GM23338 (cell line): ENCODE measurements at regions not wholly inside any gene's neighbourhood (a gene's known extent, or its start where the extent isn't known, plus 50 kb on each side); places are given as distances from the start of the nearest gene placed in this dataset.

Experiments used
- ATAC-seq: fragments of 200-7000 bp; cut with Tn5 transposase; 3 replicates; pipeline ENCODE4 v1.9.1; 2020
- DNase-seq: peaks from one replicate; pipeline ENCODE4 v3.0.0-alpha.2; 2015; ENCODE audit warnings: low spot score
- H2AFZ ChIP-seq: fragments of 200-600 bp; sonication (generic); 2 replicates; pipeline ENCODE4 v1.8.0; 2016; ENCODE audit warnings: antibody characterized with exemption, mild to moderate bottlenecking, moderate library complexity
- H3F3A ChIP-seq: fragments of 200-600 bp; sonication (generic); replicated peaks from 2 replicates; pipeline ENCODE4 v1.8.0; 2017; ENCODE audit warnings: antibody characterized with exemption, mixed run types, low read depth
- H3K27ac ChIP-seq: fragments of 200-600 bp; sonication (generic); 2 replicates; pipeline ENCODE4 v1.6.1; 2016; ENCODE audit warnings: low read depth
- H3K27me3 ChIP-seq: fragments of 200-600 bp; sonication (generic); 2 replicates; pipeline ENCODE4 v1.8.0; 2016; ENCODE audit warnings: mild to moderate bottlenecking, mixed run types, moderate library complexity; ENCODE audit not compliant: insufficient read depth
- H3K36me3 ChIP-seq: fragments of 200-600 bp; sonication (generic); 2 replicates; pipeline ENCODE4 v1.8.0; 2016; ENCODE audit warnings: mild to moderate bottlenecking; ENCODE audit not compliant: insufficient read depth
- H3K4me1 ChIP-seq: fragments of 200-600 bp; sonication (generic); 2 replicates; pipeline ENCODE4 v1.8.0; 2016; ENCODE audit warnings: mild to moderate bottlenecking, moderate library complexity; ENCODE audit not compliant: insufficient read depth
- H3K4me2 ChIP-seq: fragments of 200-600 bp; sonication (generic); 2 replicates; pipeline ENCODE4 v1.7.1; 2017; ENCODE audit warnings: mixed run types
- H3K4me3 ChIP-seq: fragments of 200-600 bp; sonication (generic); 2 replicates; pipeline ENCODE4 v1.6.1; 2016; ENCODE audit warnings: mixed run types
- H3K79me2 ChIP-seq: fragments of 200-600 bp; sonication (generic); replicated peaks from 2 replicates; pipeline ENCODE4 v1.8.0; 2017; ENCODE audit warnings: mild to moderate bottlenecking; ENCODE audit not compliant: insufficient read depth
- H3K9me2 ChIP-seq: fragments of 200-600 bp; sonication (generic); 2 replicates; pipeline ENCODE4 v1.8.0; 2017; ENCODE audit not compliant: insufficient read depth
- H4K20me1 ChIP-seq: fragments of 200-600 bp; sonication (generic); replicated peaks from 2 replicates; pipeline ENCODE4 v1.8.0; 2017; ENCODE audit warnings: mild to moderate bottlenecking; ENCODE audit not compliant: insufficient read depth
- H3K27ac Mint-ChIP-seq: 2 replicates; pipeline ENCODE4 v1.8.0; 2020; ENCODE audit warnings: inconsistent platforms, mild to moderate bottlenecking, moderate library complexity, mixed read lengths
- H3K27me3 Mint-ChIP-seq: 3 replicates; pipeline ENCODE4 v1.8.0; 2022; ENCODE audit warnings: low read depth, mild to moderate bottlenecking, moderate library complexity, mixed read lengths, inconsistent platforms; ENCODE audit not compliant: insufficient read depth, poor library complexity
- H3K36me3 Mint-ChIP-seq: 3 replicates; pipeline ENCODE4 v1.8.0; 2021; ENCODE audit warnings: low read depth, mild to moderate bottlenecking, inconsistent platforms, moderate library complexity, mixed read lengths
- H3K4me1 Mint-ChIP-seq: 3 replicates; pipeline ENCODE4 v1.8.0; 2020; ENCODE audit warnings: mild to moderate bottlenecking, inconsistent platforms, mixed read lengths
- H3K4me3 Mint-ChIP-seq: 3 replicates; pipeline ENCODE4 v1.8.0; 2021; ENCODE audit warnings: moderate library complexity, mild to moderate bottlenecking, inconsistent platforms, mixed read lengths
- H3K9me3 Mint-ChIP-seq: 3 replicates; pipeline ENCODE4 v1.8.0; 2020; ENCODE audit warnings: moderate library complexity, mild to moderate bottlenecking, inconsistent platforms, mixed read lengths
- CTCF ChIP-seq, 2 experiments: fragments of 200-600 bp in 1 of 2; sonication (generic) in 1 of 2; conservative IDR thresholded peaks; 2 replicates each; pipeline versions ENCODE4 v1.5.1 to v1.6.1; 2016 to 2017; ENCODE audit warnings: antibody characterized with exemption in 2 of 2, low read depth in 2 of 2, mild to moderate bottlenecking in 2 of 2, moderate library complexity in 1 of 2
- ETS1 ChIP-seq: IDR thresholded peaks from 2 replicates; pipeline ENCODE4 v1.6.1; 2016; ENCODE audit warnings: antibody characterized with exemption
- EZH2 ChIP-seq: fragments of 200-600 bp; sonication (generic); IDR thresholded peaks from one replicate; pipeline ENCODE4 v1.8.0; 2017; ENCODE audit warnings: antibody characterized with exemption, mild to moderate bottlenecking, low read depth; ENCODE audit not compliant: unreplicated experiment
- NANOG ChIP-seq: IDR thresholded peaks from 2 replicates; pipeline ENCODE4 v1.6.1; 2016; ENCODE audit warnings: antibody characterized with exemption, borderline replicate concordance
- POLR2AphosphoS5 ChIP-seq: IDR thresholded peaks from 2 replicates; pipeline ENCODE4 v1.6.1; 2016; ENCODE audit warnings: antibody characterized with exemption, low read depth
- REST ChIP-seq: IDR thresholded peaks from one replicate; pipeline ENCODE4 v1.6.1; 2018; ENCODE audit warnings: antibody characterized with exemption; ENCODE audit not compliant: unreplicated experiment
- ZNF114 ChIP-seq: fragments of 250-450 bp; sonication (Bioruptor Pico); IDR thresholded peaks from 2 replicates; pipeline ENCODE4 v1.5.0; 2020; ENCODE audit warnings: mild to moderate bottlenecking, moderate library complexity
- TF ChIP-seq, protein P1 (sequence below): fragments of 250-450 bp; sonication (Bioruptor Pico); IDR thresholded peaks from 2 replicates; pipeline ENCODE4 v1.5.0; 2020; ENCODE audit warnings: mild to moderate bottlenecking, moderate library complexity

- TF ChIP-seq, protein P1, sequence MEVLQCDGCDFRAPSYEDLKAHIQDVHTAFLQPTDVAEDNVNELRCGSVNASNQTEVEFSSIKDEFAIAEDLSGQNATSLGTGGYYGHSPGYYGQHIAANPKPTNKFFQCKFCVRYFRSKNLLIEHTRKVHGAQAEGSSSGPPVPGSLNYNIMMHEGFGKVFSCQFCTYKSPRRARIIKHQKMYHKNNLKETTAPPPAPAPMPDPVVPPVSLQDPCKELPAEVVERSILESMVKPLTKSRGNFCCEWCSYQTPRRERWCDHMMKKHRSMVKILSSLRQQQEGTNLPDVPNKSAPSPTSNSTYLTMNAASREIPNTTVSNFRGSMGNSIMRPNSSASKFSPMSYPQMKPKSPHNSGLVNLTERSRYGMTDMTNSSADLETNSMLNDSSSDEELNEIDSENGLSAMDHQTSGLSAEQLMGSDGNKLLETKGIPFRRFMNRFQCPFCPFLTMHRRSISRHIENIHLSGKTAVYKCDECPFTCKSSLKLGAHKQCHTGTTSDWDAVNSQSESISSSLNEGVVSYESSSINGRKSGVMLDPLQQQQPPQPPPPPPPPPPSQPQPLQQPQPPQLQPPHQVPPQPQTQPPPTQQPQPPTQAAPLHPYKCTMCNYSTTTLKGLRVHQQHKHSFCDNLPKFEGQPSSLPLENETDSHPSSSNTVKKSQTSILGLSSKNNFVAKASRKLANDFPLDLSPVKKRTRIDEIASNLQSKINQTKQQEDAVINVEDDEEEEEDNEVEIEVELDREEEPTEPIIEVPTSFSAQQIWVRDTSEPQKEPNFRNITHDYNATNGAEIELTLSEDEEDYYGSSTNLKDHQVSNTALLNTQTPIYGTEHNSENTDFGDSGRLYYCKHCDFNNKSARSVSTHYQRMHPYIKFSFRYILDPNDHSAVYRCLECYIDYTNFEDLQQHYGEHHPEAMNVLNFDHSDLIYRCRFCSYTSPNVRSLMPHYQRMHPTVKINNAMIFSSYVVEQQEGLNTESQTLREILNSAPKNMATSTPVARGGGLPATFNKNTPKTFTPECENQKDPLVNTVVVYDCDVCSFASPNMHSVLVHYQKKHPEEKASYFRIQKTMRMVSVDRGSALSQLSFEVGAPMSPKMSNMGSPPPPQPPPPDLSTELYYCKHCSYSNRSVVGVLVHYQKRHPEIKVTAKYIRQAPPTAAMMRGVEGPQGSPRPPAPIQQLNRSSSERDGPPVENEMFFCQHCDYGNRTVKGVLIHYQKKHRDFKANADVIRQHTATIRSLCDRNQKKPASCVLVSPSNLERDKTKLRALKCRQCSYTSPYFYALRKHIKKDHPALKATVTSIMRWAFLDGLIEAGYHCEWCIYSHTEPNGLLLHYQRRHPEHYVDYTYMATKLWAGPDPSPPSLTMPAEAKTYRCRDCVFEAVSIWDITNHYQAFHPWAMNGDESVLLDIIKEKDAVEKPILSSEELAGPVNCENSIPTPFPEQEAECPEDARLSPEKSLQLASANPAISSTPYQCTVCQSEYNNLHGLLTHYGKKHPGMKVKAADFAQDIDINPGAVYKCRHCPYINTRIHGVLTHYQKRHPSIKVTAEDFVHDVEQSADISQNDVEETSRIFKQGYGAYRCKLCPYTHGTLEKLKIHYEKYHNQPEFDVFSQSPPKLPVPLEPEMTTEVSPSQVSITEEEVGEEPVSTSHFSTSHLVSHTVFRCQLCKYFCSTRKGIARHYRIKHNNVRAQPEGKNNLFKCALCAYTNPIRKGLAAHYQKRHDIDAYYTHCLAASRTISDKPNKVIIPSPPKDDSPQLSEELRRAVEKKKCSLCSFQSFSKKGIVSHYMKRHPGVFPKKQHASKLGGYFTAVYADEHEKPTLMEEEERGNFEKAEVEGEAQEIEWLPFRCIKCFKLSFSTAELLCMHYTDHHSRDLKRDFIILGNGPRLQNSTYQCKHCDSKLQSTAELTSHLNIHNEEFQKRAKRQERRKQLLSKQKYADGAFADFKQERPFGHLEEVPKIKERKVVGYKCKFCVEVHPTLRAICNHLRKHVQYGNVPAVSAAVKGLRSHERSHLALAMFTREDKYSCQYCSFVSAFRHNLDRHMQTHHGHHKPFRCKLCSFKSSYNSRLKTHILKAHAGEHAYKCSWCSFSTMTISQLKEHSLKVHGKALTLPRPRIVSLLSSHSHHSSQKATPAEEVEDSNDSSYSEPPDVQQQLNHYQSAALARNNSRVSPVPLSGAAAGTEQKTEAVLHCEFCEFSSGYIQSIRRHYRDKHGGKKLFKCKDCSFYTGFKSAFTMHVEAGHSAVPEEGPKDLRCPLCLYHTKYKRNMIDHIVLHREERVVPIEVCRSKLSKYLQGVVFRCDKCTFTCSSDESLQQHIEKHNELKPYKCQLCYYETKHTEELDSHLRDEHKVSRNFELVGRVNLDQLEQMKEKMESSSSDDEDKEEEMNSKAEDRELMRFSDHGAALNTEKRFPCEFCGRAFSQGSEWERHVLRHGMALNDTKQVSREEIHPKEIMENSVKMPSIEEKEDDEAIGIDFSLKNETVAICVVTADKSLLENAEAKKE (CRISPR knock-in tag): no peak
- TF ChIP-seq REST (no peak), NANOG (no peak)
These were observed 163.6 kb upstream of the ISX start (continued) for GRCh38 chr22:34902335-34902734.

DNA sequence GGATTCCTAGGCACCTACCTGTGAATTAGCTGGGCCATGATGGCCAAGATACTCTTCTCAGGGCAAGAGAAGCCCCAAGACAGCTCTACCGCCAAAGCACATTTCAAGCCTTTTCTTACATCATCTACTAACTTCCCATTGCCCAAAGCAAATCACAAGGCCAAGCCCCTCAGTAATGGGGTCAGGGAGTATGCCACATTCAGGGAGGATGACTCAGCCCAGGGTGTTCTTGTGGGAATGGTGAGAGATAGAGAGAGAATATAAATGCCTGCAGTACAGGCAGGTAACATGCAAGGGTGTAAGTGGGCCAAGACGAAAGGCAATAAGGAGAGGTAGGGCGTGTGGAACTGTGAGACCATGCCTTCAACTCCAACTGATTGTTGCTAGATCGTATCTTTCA lies 162.5 kb upstream of the ISX start:
- no peak overlapping the region for H2AFZ ChIP-seq
- no peak overlapping the region for H3K4me3 Mint-ChIP-seq
- H3K36me3 Mint-ChIP-seq: no peaks in the 10 kb centered on the region
- no peaks in the 10 kb centered on the region for H3K27me3 ChIP-seq
- no peak overlapping the region for H3K27ac ChIP-seq
- no peaks in the 10 kb centered on the region for H3K79me2 ChIP-seq
- peaks cover 43% of the 10 kb centered on the region for H3K9me3 Mint-ChIP-seq
- DNase-seq: no peak
- H3K4me1 Mint-ChIP-seq: no peaks in the 10 kb centered on the region
- no peaks in the 10 kb centered on the region for H3K4me1 ChIP-seq
- TF ChIP-seq POLR2AphosphoS5: no peak
- no peak for TF ChIP-seq ZNF114 (CRISPR knock-in tag)
- no peak for TF ChIP-seq CTCF (conservative IDR thresholded peaks at IDR 0.05; ENCODE audit: low read depth in 2 of 2)
- TF ChIP-seq NANOG: no peak
- no peak for TF ChIP-seq ETS1
- no peak for TF ChIP-seq EZH2
- ATAC-seq: no peak
- peaks cover 32% of the 10 kb centered on the region for H3K9me2 ChIP-seq
- peaks cover 2% of the 10 kb centered on the region for H3K27me3 Mint-ChIP-seq
- no peaks in the 10 kb centered on the region for H4K20me1 ChIP-seq
- no peaks in the 10 kb centered on the region for H3K36me3 ChIP-seq
- no peaks in the 10 kb centered on the region for H3F3A ChIP-seq
- H3K27ac Mint-ChIP-seq: no peak overlapping the region
- no peak overlapping the region for H3K4me2 ChIP-seq
- H3K4me3 ChIP-seq: no peak overlapping the region
